NCI-H1048 (cell line): ENCODE measurements at regions not wholly inside any gene's neighbourhood (a gene's known extent, or its start where the extent isn't known, plus 50 kb on each side); places are given as distances from the start of the nearest gene placed in this dataset.

ENCODE experiments used
- DNase-seq: peaks from one replicate; lab custom pipeline; 2025; lab: John Stamatoyannopoulos, UW

DNA sequence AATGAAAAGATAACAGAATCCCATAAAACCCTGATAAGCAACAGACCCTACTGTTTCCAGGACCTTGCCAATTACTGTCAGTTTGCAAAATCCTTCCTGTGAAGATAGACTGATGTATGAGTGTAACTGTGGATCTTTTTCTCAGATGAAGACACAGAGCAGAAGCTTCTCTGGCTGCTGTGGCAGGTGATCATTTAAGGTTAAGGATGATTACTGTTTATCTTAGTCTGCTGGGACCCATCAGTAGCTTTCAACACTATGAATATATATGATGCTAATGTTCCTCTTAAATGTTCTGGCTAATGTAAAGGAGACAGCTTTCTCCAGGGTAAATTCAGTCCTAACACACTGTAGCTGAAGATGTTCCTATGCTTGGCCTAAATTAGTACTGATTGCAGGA, 56.0 kb upstream of the CTTNBP2 start:
- no peak for DNase-seq

DNA sequence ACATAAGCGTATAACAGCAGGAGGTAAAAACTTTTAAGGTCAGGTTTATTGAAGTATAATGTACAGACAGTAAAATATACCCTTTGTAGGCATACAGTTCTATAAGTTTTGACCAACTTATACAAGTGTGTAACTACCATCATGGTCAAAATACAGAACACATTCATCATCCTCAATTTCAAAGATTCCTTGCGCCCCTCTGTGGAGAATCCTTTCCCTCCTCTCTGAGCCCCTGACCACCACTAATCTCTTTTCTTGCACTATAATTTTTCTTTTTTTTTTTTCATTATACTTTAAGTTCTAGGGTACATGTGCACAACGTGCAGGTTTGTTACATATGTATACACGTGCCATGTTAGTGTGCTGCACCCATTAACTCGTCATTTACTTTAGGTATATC, 58.1 kb upstream of the CTTNBP2 start:
- DNase-seq: no peak

DNA sequence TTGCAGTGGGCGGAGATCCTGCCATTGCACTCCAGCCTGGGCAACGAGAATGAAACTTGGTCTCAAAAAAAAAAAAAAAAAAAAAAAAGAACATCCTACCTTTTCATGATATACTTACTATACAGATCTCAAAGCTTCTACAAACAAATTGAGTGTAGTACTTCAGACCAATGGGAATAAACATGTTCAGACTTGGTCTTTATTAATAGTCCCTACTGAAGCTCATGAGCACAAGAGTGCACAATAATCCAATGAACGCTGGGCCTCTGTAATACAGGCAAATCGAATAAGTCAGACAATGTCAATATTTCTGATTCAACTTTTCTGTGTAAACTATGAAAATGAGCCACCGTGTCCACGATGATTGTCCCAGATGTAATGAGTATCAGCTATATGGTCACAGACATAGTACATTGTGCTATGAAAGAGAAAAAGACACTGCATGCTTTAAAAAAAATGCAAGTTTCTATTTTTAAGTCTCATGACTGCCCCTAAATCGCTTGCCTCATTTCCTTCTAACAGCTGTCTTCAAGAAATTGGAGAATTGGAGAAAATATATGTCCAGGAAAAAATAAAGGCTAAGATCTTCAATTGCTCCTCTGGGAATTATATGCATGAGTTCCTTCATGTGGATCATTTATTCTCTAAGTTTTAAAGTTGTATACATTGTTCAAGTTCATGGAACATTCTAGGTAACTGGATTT, 64.0 kb upstream of the CTTNBP2 start:
- DNase-seq: no peak

DNA sequence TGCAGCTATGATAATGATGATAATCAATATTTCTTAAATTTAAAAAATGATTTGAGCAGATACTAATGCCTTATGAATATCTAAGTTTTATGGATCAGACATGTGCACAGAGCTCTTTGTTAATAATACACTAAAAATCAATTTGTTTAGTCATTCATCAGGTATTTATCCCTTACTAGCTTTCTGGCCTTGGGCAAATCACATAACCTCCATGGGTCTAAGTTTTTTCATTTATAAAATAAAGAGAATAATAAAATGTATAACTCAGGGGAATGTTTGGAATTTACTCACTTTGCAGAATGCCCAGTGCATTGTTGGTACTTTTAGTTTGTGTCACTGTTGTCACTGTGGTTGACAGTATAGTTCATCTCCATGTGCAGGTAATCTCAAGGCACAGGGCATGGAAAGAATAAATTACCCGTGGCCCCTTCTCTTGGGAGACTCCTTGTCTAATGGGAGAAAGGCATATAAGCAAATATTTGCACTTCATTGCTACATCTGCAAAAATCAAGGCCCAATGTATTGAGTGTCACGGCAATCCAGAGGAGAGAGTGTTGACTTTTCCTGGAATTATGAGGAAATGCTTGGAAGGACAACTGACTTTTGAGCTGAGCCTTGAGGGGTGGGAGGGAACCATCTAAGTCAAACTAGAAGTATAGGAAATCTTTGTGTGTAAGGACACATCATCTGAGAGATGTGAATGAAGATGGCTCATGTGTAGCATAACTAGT, 64.7 kb upstream of the CTTNBP2 start:
- no peak for DNase-seq

DNA sequence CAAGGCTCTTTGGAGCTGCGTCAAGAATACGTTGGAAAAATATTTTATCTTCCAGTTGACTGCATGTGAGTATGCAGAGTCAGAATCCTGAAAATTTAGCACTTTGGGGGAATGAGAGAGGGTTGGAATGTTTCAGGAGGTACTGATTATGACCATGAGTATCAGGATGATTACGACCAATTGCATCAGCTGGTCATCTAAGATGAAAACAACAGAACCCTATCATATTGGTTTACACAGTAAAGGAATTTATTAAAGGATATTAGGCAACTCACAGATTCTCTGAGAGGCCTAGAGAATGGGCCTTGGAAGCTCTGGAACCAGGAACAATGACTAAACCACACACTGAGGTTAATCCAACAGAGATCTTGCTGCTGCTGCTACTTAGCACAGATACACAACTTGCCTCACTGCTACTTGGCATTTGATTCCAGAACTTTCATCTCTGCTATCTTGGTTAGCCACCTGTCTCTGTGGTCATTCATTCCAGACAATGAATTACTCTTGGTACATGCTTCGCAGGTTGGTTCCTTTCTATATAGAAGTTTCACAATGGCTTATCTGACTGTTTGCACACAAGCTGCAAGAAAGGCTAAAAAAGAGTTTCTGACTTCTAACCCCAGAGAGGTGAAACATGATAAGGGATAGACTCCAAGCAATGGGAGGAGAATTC, 68.0 kb upstream of the CTTNBP2 start:
- DNase-seq: no peak

DNA sequence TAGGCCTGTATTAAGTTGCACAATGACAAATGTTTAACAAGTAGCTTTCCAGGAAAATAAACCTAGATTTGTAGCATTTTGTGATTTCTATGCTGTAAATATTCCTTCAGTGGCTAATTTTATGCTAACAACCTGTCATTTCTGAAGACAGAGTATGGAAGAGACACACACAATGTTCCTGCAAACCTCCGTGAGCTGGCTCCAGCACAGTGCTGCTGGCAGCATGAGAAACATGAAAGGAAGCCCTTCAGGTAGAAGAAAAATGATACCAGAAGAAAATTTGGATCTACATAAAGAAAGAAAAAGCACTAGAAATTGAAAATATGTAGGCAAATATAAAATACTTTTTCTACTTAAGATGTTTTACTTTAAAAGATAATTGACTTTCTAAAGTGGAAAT, 69.5 kb upstream of the CTTNBP2 start:
- DNase-seq: no peak

DNA sequence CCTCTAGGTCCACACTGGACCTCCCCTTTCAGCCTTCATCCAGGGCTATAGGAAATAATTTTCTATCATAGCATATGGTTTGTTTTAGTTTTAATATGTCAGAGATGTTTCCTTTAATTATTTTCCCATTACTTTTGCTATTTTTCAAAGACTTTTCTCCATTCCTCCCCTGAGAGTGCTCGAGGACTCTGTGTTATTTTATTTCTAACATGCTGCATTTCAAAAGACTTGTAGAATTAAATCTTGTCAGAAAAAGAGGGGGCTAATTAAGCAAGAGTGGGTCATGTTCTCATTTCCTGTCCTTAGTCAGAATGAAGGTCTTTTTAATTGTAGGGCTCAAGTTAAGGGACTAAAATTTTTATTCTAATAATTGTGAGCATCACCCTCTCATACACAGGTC, 71.6 kb upstream of the CTTNBP2 start:
- DNase-seq: no peak

DNA sequence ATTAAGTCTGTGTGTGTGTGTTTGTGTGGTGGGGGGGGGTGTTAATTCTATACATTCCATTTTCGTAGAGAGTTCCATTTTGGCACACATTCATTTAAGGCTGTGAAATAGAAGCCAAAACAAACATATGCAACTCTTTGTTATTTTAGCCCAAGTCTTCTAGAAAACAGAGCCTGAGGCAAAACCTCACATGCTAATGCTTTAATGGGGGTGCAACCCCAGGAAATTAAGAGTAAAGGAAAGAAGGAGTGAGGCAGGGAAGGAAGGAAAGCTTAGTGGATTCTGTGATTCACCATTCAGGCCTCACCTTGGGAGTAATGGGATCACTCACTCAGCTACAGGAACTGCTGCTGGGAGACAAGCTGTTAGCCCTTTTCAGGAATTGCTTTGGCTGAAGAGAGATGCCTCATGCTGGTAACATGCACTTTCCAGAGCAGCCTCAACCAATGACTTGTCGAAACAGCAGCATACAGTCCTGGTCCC, 73.0 kb upstream of the CTTNBP2 start:
- DNase-seq: no peak

DNA sequence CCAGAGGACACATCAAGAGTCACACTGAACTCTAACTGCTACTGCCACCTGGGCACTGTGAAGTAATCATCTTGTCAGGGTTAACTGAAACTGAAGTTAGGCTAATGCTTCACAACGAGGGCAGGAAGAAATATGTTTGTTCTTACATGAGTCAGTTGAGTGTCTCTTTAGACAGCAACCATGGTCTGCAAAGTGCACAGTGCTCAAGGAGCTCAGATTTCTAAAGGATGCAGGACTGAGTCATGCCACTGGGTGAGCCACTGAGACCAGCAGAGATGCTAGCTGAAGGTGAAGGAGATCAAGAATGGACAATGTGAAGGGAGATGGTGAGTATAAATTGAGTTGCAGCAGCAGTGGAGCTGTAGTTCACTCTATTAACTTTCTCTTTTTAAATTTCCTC, 76.0 kb upstream of the CTTNBP2 start:
- DNase-seq: no peak

DNA sequence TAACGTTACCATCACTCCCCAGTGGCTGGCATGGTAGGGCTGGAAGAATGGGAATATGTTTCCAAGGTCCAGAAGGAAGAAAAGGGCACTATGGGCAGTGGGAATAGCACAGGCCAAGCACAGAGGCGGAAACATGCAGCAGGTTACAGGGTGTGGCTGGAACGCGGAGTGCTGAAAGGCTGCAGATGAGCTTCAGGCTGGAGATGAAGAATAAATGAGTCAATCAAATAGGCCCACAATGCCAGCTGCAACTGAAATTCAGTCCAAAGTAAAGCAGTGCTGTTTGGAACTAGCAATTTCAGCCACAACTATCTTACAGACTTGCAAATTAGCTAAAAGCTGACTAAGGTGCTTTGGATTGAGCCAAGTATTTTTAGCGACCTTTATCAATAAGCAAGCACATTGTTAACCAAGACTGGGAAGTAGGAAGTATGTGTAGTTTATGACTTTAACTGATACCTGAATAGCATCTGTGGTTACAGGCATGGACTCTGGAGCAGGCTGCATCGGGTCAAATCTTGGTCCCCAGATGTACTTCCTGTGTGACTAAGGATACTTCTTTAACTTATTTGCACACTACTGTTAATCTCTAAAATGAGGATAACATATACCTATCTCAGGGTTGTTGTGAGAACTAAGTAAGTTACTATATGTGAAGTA, 77.5 kb upstream of the CTTNBP2 start:
- DNase-seq: no peak

DNA sequence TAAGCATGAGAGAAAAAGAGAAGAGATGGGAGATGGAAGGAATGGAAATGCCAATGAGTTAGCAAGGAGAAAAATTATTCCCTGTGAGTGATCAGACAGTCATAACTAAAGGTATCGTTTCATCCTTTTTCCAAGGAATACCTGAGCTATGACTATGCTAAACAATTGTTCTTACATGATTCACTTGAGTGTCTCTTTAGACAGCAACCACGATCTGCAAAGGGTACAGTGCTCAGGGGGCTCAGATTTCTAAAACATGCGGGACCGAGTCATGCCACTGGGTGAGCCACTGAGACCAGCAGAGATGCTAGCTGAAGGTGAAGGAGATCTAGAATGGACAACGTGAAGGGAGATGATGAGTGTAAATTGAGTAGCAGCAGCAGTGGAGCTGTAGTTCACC, 78.0 kb upstream of the CTTNBP2 start:
- DNase-seq: no peak

DNA sequence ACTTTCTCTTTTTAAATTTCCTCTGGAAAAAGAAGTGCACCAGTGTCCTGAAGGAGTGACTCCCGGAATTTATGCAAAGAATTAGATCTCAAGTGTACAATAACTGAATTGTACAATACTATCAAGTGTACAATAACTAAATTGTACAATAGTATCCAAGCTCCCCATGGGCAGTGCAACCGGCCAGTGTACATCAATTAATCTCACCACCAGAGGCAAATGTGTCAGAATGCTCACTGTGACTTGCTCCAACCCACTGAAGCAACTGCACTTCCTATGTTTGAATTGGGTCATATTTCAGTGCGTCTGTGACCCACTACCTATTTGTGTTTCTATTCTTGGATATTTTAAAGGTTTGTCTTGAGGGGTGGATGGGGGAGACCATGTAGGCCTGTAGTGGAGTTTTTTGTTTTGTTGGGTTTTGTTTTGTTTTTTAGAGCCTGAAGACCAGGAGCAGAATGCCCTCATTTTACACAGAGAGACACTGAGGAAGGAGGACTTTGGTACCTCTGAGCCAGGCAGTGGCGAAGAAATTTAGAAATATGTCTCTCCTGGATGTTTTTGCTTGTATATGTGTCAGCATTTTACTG, 78.5 kb upstream of the CTTNBP2 start:
- DNase-seq: no peak

DNA sequence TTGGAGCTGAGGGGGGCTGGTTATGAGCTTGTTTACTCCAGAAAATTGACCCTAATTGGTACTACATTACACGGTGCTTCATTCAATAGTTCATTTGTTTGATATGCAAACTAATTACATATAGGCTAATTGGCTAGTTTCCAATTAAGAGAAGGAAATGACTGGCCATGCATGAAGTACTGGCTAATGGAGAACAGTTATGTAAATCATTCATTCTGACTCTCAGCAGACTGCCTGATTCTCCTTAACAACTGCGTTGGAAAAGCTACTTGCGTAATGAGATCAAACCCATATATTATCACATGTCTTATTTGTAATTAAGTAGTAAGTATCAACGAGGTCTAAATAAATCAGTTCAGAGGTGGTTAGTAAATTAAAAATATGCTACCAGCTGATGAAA, 81.8 kb upstream of the CTTNBP2 start:
- no peak for DNase-seq

DNA sequence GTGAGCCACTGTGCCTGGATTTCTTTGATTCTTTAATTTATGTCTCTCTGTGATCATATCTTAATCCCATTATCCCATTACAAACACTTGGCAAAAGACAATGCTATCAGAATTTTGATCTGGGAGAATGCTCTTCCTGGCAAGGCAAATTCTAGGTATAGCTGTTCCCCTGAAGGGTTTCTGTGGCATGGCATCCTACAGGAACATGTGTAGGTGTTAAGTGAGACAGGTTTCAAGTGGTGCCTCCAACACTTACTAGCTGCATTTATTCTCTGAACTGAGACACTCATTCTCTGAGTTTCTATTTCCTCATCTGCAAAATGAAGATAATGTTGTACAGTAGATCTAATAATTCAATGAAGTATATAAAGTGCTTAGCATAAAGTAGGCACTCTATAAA, 87.1 kb upstream of the CTTNBP2 start:
- no peak for DNase-seq

DNA sequence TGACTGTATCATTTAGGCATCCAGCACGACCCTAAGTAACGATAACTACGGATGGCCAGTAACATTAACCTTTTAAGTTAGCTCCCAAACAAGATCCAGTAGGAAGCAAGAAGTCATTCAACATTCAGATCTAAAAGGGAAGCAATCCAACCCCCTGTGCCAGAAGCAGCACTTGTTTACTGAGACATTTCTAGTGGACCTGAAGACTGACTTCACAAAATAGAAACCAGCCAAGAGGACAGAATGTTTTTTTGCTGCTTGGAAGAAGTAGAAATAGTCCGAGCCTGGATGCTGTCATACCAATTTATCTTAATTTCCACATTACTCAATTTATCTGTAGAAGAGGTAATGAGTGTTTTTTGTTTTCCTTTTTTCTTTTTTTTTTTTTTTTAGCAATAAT, 88.0 kb upstream of the CTTNBP2 start:
- DNase-seq: no peak

DNA sequence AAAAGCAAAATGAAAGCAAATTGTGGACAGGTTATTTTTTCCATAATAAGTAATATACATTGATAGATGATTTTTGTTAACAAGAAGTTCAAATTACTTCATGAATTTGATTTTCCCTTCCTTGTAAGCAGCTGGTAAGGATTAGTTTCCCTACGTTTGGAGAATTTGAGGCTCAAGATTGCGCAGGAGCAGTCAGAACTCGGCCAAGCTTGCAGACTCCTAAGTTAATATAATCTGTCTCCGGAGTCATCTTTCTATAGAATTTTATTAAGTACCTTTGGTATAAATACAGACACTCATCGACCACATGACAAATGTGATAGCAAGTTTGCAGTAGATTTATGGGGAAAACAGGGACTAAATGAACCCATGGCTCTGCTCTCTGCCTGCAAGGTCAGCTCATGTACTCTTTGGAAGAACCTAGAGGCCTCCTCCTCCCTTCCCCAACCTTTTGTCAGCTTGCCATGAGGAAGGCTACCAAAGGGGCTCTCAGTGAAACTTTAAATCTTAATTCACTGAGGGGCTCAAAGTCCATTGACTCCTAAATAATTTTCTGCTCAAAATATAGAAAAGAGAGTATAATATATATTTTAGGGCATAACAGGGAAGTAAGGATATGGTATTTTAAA, 89.2 kb upstream of the CTTNBP2 start:
- no peak for DNase-seq

DNA sequence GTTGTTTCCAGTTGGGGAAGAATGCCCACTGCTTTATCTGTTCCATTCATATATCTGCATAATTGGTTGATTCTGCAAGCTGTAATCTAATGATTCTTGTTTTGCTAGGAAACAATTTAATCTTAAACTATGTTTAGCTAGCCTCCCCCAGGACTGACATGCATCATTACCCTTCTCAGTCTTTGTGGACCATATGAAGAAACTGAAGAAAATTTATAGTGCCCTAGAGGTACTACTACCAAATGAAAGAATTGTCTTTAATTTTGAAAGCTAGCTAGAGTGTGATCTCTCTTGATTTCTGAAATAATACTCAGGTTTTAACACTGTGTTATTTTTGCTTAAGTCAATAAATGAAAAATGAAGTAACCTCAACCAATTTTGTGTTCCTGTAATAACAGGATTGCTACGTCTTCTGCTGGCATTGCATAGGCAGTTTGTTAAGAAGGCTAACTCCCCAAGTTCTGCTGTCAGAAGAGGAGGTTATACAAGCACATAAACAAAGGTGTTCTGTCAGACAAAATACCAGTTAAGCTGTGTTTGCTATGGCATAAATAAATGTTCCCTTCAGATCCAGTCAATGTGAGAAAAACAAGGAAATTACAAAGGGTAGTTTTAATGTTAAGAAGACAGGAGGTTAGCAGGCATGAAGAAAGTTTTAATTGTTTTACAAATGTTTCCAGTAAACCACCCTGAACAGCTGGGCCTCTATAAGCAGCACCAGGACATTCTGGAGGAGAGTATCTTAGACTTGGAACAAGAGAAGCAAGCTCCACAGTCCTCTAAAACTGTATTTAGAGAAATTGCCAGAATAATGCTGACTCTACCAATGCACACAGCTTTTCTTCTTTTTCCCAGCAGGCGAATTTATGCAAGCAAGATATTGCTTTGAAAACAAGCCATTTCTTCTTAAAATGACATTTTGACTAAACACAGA, 90.3 kb upstream of the CTTNBP2 start:
- DNase-seq: no peak

DNA sequence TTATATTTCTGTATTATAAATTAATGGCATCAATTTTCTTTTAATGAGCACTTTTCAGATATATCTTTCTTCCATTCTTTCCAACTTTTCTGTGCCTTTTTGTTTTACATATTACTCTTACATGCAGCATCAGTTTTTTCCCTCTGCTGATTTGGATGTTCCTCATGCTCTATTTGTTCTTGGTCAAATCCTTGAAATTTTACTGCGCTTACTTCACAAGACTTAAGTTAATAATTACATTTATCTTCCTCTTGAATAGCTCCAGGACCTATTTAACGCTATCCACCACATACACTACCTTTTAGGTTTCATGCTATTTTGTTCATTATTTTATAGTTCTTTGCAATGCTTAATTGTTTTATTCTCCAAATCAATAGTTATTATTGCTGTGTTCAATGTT, 97.6 kb upstream of the CTTNBP2 start:
- no peak for DNase-seq

DNA sequence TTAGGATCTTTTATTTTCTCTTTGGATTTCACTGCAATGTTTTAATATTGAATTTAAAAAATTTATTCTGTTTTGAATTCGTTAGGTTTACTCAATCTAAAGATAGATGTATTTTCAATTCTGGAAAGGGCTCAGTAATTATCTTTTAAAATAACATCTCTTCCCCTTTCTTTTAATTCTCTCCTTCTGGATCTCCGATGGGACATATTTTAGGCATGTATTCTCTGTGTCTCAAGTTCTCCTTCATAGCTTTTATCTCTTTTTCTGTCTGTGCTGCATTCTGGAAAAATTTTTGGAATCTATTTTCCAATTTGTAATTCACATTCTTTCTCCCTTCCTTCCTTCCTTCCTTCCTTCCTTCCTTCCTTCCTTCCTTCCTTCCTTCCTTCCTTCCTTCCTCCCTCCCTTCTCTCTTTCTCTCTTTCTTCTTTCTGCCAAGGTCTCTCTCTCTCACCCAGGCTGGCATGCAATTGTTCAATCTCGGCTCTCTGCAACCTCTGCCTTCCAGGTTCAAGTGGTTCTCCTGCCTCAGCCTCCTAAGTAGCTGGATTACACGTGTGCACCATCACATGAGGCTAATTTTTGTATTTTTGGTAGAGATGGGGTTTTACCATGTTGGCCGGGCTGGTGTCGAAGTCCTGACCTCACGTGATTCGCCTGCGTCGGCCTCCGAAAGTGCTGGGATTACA, 98.5 kb upstream of the CTTNBP2 start:
- no peak for DNase-seq

DNA sequence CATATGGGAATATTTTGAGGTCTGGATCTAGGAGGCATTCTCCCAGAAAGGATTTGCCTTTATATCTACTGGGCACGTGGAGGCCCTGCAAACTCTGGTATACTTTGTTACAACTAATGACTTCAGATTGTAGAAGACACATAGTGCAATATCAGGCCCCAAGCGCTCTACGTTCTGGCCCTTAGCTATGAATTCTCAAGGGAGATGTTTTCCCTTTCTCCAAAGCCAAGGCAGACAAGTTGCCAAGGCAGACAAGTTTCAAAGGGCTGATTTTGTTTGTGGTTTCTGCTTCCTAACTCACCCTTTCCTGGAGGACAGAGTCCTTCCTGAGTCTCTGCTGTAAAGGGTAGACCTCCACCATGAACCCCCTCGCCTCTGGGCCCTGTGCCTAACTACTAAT, 99.4 kb upstream of the CTTNBP2 start:
- no peak for DNase-seq
